ENCODE measurements at regions not wholly inside any gene's neighbourhood (a gene's known extent, or its start where the extent isn't known, plus 50 kb on each side); places are given as distances from the start of the nearest gene placed in this dataset.

GRCh38 chr4:17188125-17188524 lies 289.7 kb upstream of the LDB2 start:
- no peak for TF ChIP-seq CTCF (IDR thresholded peaks at IDR 0.05)
- no peak for TF ChIP-seq POLR2A (IDR thresholded peaks at IDR 0.05)
- no peak for TF ChIP-seq EP300 (IDR thresholded peaks at IDR 0.05)
- no peak for TF ChIP-seq POLR2AphosphoS5 (IDR thresholded peaks at IDR 0.05)

All from stomach (tissue), 4 donors.